NCI-H187 (cell line): ENCODE measurements at regions not wholly inside any gene's neighbourhood (a gene's known extent, or its start where the extent isn't known, plus 50 kb on each side); places are given as distances from the start of the nearest gene placed in this dataset.

Experiments used
- DNase-seq, 2 experiments: peaks; one replicate each; lab custom pipeline; 2025; lab: John Stamatoyannopoulos, UW

GRCh38 chr13:34249546-34250039, 431.6 kb downstream of the RFC3 start:
- DNase-seq, result no peak

- DNase-seq, result no peak
These were observed 432.3 kb downstream of the RFC3 start for GRCh38 chr13:34250151-34250670.

- DNase-seq, result no peak
These were observed 436.4 kb downstream of the RFC3 start for GRCh38 chr13:34254366-34254765.

- DNase-seq, result no peak
These were observed 437.8 kb downstream of the RFC3 start for GRCh38 chr13:34255711-34256110.

GRCh38 chr13:34256236-34256635, 438.3 kb downstream of the RFC3 start:
- DNase-seq, result no peak

- no peak for DNase-seq
These were observed 440.0 kb downstream of the RFC3 start for GRCh38 chr13:34257966-34258365.

GRCh38 chr13:34258646-34259386, 440.9 kb downstream of the RFC3 start:
- DNase-seq, result no peak

- DNase-seq, result no peak
These were observed 445.7 kb downstream of the RFC3 start for GRCh38 chr13:34263681-34264080.

GRCh38 chr13:34265046-34265679, 447.2 kb downstream of the RFC3 start:
- DNase-seq, result no peak

- DNase-seq, result no peak
These were observed 458.8 kb downstream of the RFC3 start for GRCh38 chr13:34276764-34277163.

- no peak for DNase-seq
These were observed 460.0 kb downstream of the RFC3 start for GRCh38 chr13:34277936-34278335.

GRCh38 chr13:34278780-34279179, 460.8 kb downstream of the RFC3 start:
- no peak for DNase-seq

GRCh38 chr13:34290661-34291060, 472.7 kb downstream of the RFC3 start:
- no peak for DNase-seq

GRCh38 chr13:34294483-34295129, 476.7 kb downstream of the RFC3 start:
- no peak for DNase-seq

GRCh38 chr13:34300559-34300958, 482.6 kb downstream of the RFC3 start:
- no peak for DNase-seq

GRCh38 chr13:34302596-34302995, 484.6 kb downstream of the RFC3 start:
- no peak for DNase-seq

- DNase-seq, result no peak
These were observed 485.4 kb downstream of the RFC3 start for GRCh38 chr13:34303346-34303745.

GRCh38 chr13:34307607-34308006, 489.7 kb downstream of the RFC3 start:
- no peak for DNase-seq

GRCh38 chr13:34308725-34309124, 490.8 kb downstream of the RFC3 start:
- no peak for DNase-seq

- DNase-seq, result no peak
These were observed 492.6 kb downstream of the RFC3 start for GRCh38 chr13:34310539-34310938.

GRCh38 chr13:34311251-34311650, 493.3 kb downstream of the RFC3 start:
- DNase-seq, result no peak

- no peak for DNase-seq
These were observed 494.6 kb downstream of the RFC3 start for GRCh38 chr13:34312578-34312977.

GRCh38 chr13:34320084-34320483, 502.1 kb downstream of the RFC3 start:
- no peak for DNase-seq
